Spleen (tissue), 11 donors: ENCODE measurements at regions not wholly inside any gene's neighbourhood (a gene's known extent, or its start where the extent isn't known, plus 50 kb on each side); places are given as distances from the start of the nearest gene placed in this dataset.

ENCODE experiments used
- DNase-seq: peaks from one replicate; pipeline ENCODE4 v3.0.0-alpha.2; 2020
- H3K27ac ChIP-seq, 8 donors: fragments of 200-600 bp; sonication (generic) in 7 of 8; 1 replicate in 4 of 8; 2 replicates in 4 of 8; pipeline versions ENCODE4 v1.5.0 to v1.8.0; 2016 to 2021; ENCODE audit warnings: inconsistent platforms in 4 of 8, mild to moderate bottlenecking in 4 of 8, moderate library complexity in 1 of 8
- H3K27me3 ChIP-seq, 7 donors: fragments of 200-600 bp; sonication (generic) in 6 of 7; replicated peaks in 1 of 7; 1 replicate in 4 of 7; 2 replicates in 3 of 7; pipeline versions ENCODE4 v1.5.0 to v1.8.0; 2016 to 2021; ENCODE audit warnings: inconsistent platforms in 3 of 7, mild to moderate bottlenecking in 1 of 7
- H3K36me3 ChIP-seq, 6 donors: fragments of 200-600 bp; sonication (generic) in 5 of 6; 1 replicate in 4 of 6; 2 replicates in 2 of 6; pipeline versions ENCODE4 v1.5.0 to v1.8.0; 2016 to 2021; ENCODE audit warnings: inconsistent platforms in 2 of 6
- H3K4me1 ChIP-seq, 6 donors: fragments of 200-600 bp; sonication (generic) in 5 of 6; 1 replicate in 3 of 6; 2 replicates in 3 of 6; pipeline versions ENCODE4 v1.5.0 to v1.8.0; 2016 to 2021; ENCODE audit warnings: inconsistent platforms in 3 of 6
- H3K4me3 ChIP-seq, 8 donors: fragments of 200-600 bp; sonication (generic) in 7 of 8; 1 replicate in 4 of 8; 2 replicates in 4 of 8; pipeline versions ENCODE4 v1.5.0 to v1.8.0; 2016 to 2021; ENCODE audit warnings: inconsistent platforms in 4 of 8, mild to moderate bottlenecking in 4 of 8, moderate library complexity in 2 of 8
- H3K9me3 ChIP-seq, 8 donors: fragments of 200-600 bp; sonication (generic) in 7 of 8; 1 replicate in 4 of 8; 2 replicates in 4 of 8; pipeline versions ENCODE4 v1.5.0 to v1.8.0; 2016 to 2021; ENCODE audit warnings: inconsistent platforms in 4 of 8
- CTCF ChIP-seq, 11 experiments: fragments of 200-600 bp in 7 of 11; fragments of 450-650 bp in 4 of 11; sonication (generic) in 4 of 11; IDR thresholded peaks in 8 of 11; conservative IDR thresholded peaks in 3 of 11; 1 replicate in 7 of 11; 2 replicates in 4 of 11; pipeline versions ENCODE4 v1.4.0 to v1.8.0; 2016 to 2021; ENCODE audit warnings: antibody characterized with exemption in 11 of 11, inconsistent platforms in 4 of 11, mild to moderate bottlenecking in 1 of 11
- POLR2A ChIP-seq, 3 donors: fragments of 450-650 bp; IDR thresholded peaks; one replicate each; pipeline ENCODE4 v1.5.1; 2017; ENCODE audit warnings: antibody characterized with exemption in 3 of 3, mild to moderate bottlenecking in 1 of 3
- POLR2AphosphoS5 ChIP-seq, 3 donors: sonication (generic); formaldehyde crosslinking; IDR thresholded peaks; one replicate each; pipeline ENCODE4 v1.5.1; 2017; ENCODE audit warnings: antibody characterized with exemption in 3 of 3
- WGBS, 5 donors: extraction: QIAGEN DNeasy Blood & Tissue Kit in 3 of 5; methylation state at CpG; one replicate each; pipeline versions ENCODE4 v1.1.5 to v1.1.7; 2013 to 2018; 5-methylcytosine and 5-hydroxymethylcytosine counted together
- intact Hi-C: fragments of 100-400 bp; cut with DNase I; formaldehyde crosslinking; loops from one replicate; pipeline ENCODE4 v1.15.0; 2023; ENCODE audit warnings: low total_unique reads
- donor health status: healthy with polysubstance abuse.
- donor health status: DM: no; HTN: no; CAD: no; lungs with moderate emphysema.
- donor health status: DM: no; HTN: no; CAD: no.
- donor health status: Bipolar disorder and iron deficiency.
- donor health status: healthy.
- donor health status: DM: no; HTN: no; CAD: no.
- donor health status: DM: yes; HTN: yes; CAD: no.

GRCh38 chr22:44369293-44369661, 56.5 kb upstream of the SHISAL1 start:
- Histone ChIP-seq H3K4me3 (no peak overlapping the region), H3K36me3 (no peaks in the 10 kb centered on the region), H3K4me1 (peaks cover 0 to 12% (median 2%) of the 10 kb centered on the region in 6 donors), H3K27ac (no peak overlapping the region), H3K27me3 (peaks cover 0 to 4% (median 0%) of the 10 kb centered on the region in 7 donors), H3K9me3 (peaks cover 0 to 9% (median 2%) of the 10 kb centered on the region in 8 donors)
- intact Hi-C loops = no loop called here
- DNase-seq = peak; percentile 65
- no peak for TF ChIP-seq CTCF (IDR thresholded peaks at IDR 0.05 in 8 of 11, conservative IDR thresholded peaks at IDR 0.05 in 3 of 11)
- TF ChIP-seq POLR2A (IDR thresholded peaks at IDR 0.05) = no peak
- no peak for TF ChIP-seq POLR2AphosphoS5 (IDR thresholded peaks at IDR 0.05)
- WGBS, 5 donors = 57 to 92% (median 84%) methylated on average over 5 to 15 of the region's 15 CpGs

DNA sequence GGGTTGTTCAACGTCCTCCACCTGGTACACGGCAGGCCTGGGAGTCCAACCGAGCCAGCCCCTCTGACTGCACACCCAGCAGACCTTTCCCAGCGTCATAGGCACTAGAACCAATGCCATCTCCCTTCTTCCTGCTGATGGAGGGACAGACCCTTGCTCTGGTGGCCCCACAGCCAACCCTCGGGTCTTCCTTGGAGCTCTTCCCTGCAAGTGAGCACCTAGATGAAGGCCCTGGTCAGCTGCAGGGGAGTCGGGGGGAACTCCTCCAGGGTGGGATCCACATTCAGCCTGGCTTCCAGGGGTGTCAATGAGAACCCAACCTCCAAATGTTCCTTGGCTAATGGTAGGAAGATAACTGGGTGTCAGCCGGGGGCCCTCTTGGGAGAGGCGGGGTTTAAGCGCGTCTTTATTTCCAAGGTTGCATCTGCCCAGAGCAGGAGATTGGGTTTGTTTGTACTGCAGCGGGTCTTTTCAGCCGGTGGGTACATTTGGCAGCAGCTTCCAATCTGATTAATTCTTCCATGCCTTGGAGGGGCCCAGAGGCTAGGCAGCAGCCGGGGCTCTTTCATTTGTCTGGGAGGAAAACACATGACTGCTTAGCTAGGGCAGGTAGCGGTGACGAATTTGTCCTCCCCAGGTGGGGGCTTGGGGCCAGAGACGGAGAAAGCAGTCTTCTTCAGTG, 56.0 kb upstream of the SHISAL1 start:
- H3K4me3 ChIP-seq = no peak overlapping the region
- no peaks in the 10 kb centered on the region for H3K36me3 ChIP-seq
- H3K9me3 ChIP-seq = peaks cover 0 to 4% (median 0%) of the 10 kb centered on the region in 8 donors
- intact Hi-C loops = no loop called here
- H3K27me3 ChIP-seq = peaks cover 0 to 6% (median 0%) of the 10 kb centered on the region in 7 donors
- H3K4me1 ChIP-seq = peaks cover 0 to 17% (median 5%) of the 10 kb centered on the region in 6 donors
- peak; percentile 56 for DNase-seq
- no peak overlapping the region for H3K27ac ChIP-seq
- no peak for TF ChIP-seq POLR2AphosphoS5 (IDR thresholded peaks at IDR 0.05)
- 88 to 92% (median 90%) methylated on average over 15 to 16 of the region's 16 CpGs for WGBS, 5 donors

GRCh38 chr22:44366372-44367300, 53.9 kb upstream of the SHISAL1 start:
- intact Hi-C loops = no loop called here
- WGBS, 5 donors = 42 to 69% (median 59%) methylated on average over 7 of the region's 7 CpGs
- TF ChIP-seq CTCF (IDR thresholded peaks at IDR 0.05 in 8 of 11, conservative IDR thresholded peaks at IDR 0.05 in 3 of 11) (no peak), POLR2A (IDR thresholded peaks at IDR 0.05) (no peak), POLR2AphosphoS5 (IDR thresholded peaks at IDR 0.05) (peak in 1 of 3 donors; percentile 15)

GRCh38 chr22:44365832-44366231, 53.1 kb upstream of the SHISAL1 start:
- intact Hi-C loops = no loop called here

More at GRCh38 chr22:44366372-44367300, 53.9 kb upstream of the SHISAL1 start:
- peak overlapping the region in 2 of 8 donors; percentile 18 to 25 for H3K27ac ChIP-seq
- no peaks in the 10 kb centered on the region for H3K36me3 ChIP-seq
- DNase-seq = peak; percentile 73
- H3K4me1 ChIP-seq = peaks cover 0 to 28% (median 10%) of the 10 kb centered on the region in 6 donors
- H3K4me3 ChIP-seq = no peak overlapping the region
- H3K9me3 ChIP-seq = peaks cover 0 to 2% (median 0%) of the 10 kb centered on the region in 8 donors
- H3K27me3 ChIP-seq = peaks cover 0 to 10% (median 0%) of the 10 kb centered on the region in 7 donors

More at GRCh38 chr22:44365832-44366231, 53.1 kb upstream of the SHISAL1 start:
- no peak for TF ChIP-seq CTCF (IDR thresholded peaks at IDR 0.05 in 8 of 11, conservative IDR thresholded peaks at IDR 0.05 in 3 of 11)
- TF ChIP-seq POLR2AphosphoS5 (IDR thresholded peaks at IDR 0.05) = no peak
- TF ChIP-seq POLR2A (IDR thresholded peaks at IDR 0.05) = no peak
- H3K4me3 ChIP-seq = no peak overlapping the region
- H3K36me3 ChIP-seq = no peaks in the 10 kb centered on the region
- peak; percentile 15 for DNase-seq
- H3K9me3 ChIP-seq = no peaks in the 10 kb centered on the region
- peaks cover 0 to 28% (median 10%) of the 10 kb centered on the region in 6 donors for H3K4me1 ChIP-seq
- 77 to 87% (median 81%) methylated on average over 9 of the region's 9 CpGs for WGBS, 5 donors
- no peak overlapping the region for H3K27ac ChIP-seq
- peaks cover 0 to 10% (median 0%) of the 10 kb centered on the region in 7 donors for H3K27me3 ChIP-seq
